H9 (cell line): ENCODE measurements at regions not wholly inside any gene's neighbourhood (a gene's known extent, or its start where the extent isn't known, plus 50 kb on each side); places are given as distances from the start of the nearest gene placed in this dataset.

ENCODE experiments used
- DNase-seq: peaks from one replicate; pipeline ENCODE4 v3.0.0-alpha.2; 2017
- H2AFZ ChIP-seq: one replicate; pipeline ENCODE4 v1.6.1; 2013; ENCODE audit warnings: mild to moderate bottlenecking, low read length, control low read depth, moderate library complexity
- H2AK5ac ChIP-seq: 2 replicates; pipeline ENCODE4 v1.6.1; 2013; ENCODE audit warnings: low read length, control low read depth, mixed read lengths; ENCODE audit not compliant: insufficient read length
- H2BK120ac ChIP-seq: one replicate; pipeline ENCODE4 v1.6.1; 2013; ENCODE audit warnings: low read depth, mild to moderate bottlenecking, low read length, control low read depth, inconsistent platforms; ENCODE audit not compliant: poor library complexity, severe bottlenecking
- H2BK12ac ChIP-seq: 2 replicates; pipeline ENCODE4 v1.6.1; 2013; ENCODE audit warnings: low read length, control low read depth, mixed read lengths, low read depth; ENCODE audit not compliant: insufficient read length
- H2BK15ac ChIP-seq: 2 replicates; pipeline ENCODE4 v1.6.1; 2013; ENCODE audit warnings: low read depth, low read length, control low read depth
- H2BK20ac ChIP-seq: one replicate; pipeline ENCODE4 v1.6.1; 2013; ENCODE audit warnings: low read depth, mild to moderate bottlenecking, low read length, control low read depth, inconsistent platforms; ENCODE audit not compliant: poor library complexity, severe bottlenecking
- H2BK5ac ChIP-seq: 2 replicates; pipeline ENCODE4 v1.6.1; 2013; ENCODE audit warnings: low read length, control low read depth, mixed read lengths; ENCODE audit not compliant: insufficient read length
- H3K14ac ChIP-seq: 2 replicates; pipeline ENCODE4 v1.6.1; 2013; ENCODE audit warnings: low read length, control low read depth; ENCODE audit not compliant: insufficient read depth
- H3K18ac ChIP-seq: 2 replicates; pipeline ENCODE4 v1.6.1; 2013; ENCODE audit warnings: low read depth, mild to moderate bottlenecking, mixed read lengths, low read length, control low read depth; ENCODE audit not compliant: insufficient read length
- H3K23ac ChIP-seq: 2 replicates; pipeline ENCODE4 v1.6.1; 2013; ENCODE audit warnings: low read length, control low read depth, mixed read lengths, low read depth; ENCODE audit not compliant: insufficient read length
- H3K23me2 ChIP-seq: 2 replicates; pipeline ENCODE4 v1.6.1; 2013; ENCODE audit warnings: low read depth, mild to moderate bottlenecking, mixed read lengths, low read length, control low read depth; ENCODE audit not compliant: insufficient read length, poor library complexity, severe bottlenecking
- H3K27ac ChIP-seq: 2 replicates; pipeline ENCODE4 v1.5.1; 2013; ENCODE audit warnings: low read length, control low read depth, mixed read lengths, low read depth; ENCODE audit not compliant: insufficient read length
- H3K27me3 ChIP-seq: 2 replicates; pipeline ENCODE4 v1.6.1; 2013; ENCODE audit warnings: low read length, control low read depth, inconsistent platforms; ENCODE audit not compliant: insufficient read depth
- H3K4ac ChIP-seq: 2 replicates; pipeline ENCODE4 v1.6.1; 2013; ENCODE audit warnings: low read depth, mild to moderate bottlenecking, control low read depth, inconsistent platforms, low read length, moderate library complexity
- H3K4me1 ChIP-seq: 2 replicates; pipeline ENCODE4 v1.6.1; 2013; ENCODE audit warnings: low read length, control low read depth, inconsistent platforms; ENCODE audit not compliant: insufficient read depth
- H3K4me2 ChIP-seq: 2 replicates; pipeline ENCODE4 v1.6.1; 2013; ENCODE audit warnings: low read length, control low read depth, mixed read lengths; ENCODE audit not compliant: insufficient read length, insufficient read depth
- H3K56ac ChIP-seq: 2 replicates; pipeline ENCODE4 v1.6.1; 2013; ENCODE audit warnings: low read depth, mild to moderate bottlenecking, mixed read lengths, low read length, control low read depth; ENCODE audit not compliant: insufficient read length
- H3K79me1 ChIP-seq: 2 replicates; pipeline ENCODE4 v1.6.1; 2013; ENCODE audit warnings: low read depth, mild to moderate bottlenecking, moderate library complexity, low read length, control low read depth, inconsistent platforms; ENCODE audit not compliant: insufficient read depth, poor library complexity, severe bottlenecking
- H3K79me2 ChIP-seq: 2 replicates; pipeline ENCODE4 v1.6.1; 2013; ENCODE audit warnings: low read length, control low read depth, inconsistent platforms; ENCODE audit not compliant: insufficient read depth
- H3K9ac ChIP-seq: 2 replicates; pipeline ENCODE4 v1.6.1; 2013; ENCODE audit warnings: low read length, control low read depth, mixed read lengths; ENCODE audit not compliant: insufficient read length; ENCODE audit errors: extremely low read depth
- H3K9me3 ChIP-seq: one replicate; pipeline ENCODE4 v1.6.1; 2013; ENCODE audit warnings: low read depth, low read length, inconsistent platforms; ENCODE audit not compliant: control insufficient read depth
- H3T11ph ChIP-seq: one replicate; pipeline ENCODE4 v1.6.1; 2013; ENCODE audit warnings: mild to moderate bottlenecking, low read length, control low read depth, inconsistent platforms
- H4K20me1 ChIP-seq: one replicate; pipeline ENCODE4 v1.6.1; 2013; ENCODE audit not compliant: control insufficient read depth, insufficient read length, insufficient read depth
- H4K5ac ChIP-seq: 2 replicates; pipeline ENCODE4 v1.6.1; 2013; ENCODE audit warnings: low read depth, mild to moderate bottlenecking, mixed read lengths, low read length, control low read depth; ENCODE audit not compliant: insufficient read length
- H4K8ac ChIP-seq: replicated peaks from 2 replicates; pipeline ENCODE4 v1.6.1; 2013; ENCODE audit warnings: low read length, control low read depth, mixed read lengths, low read depth; ENCODE audit not compliant: insufficient read length
- H4K91ac ChIP-seq: 2 replicates; pipeline ENCODE4 v1.6.1; 2013; ENCODE audit warnings: low read depth, mild to moderate bottlenecking, moderate library complexity, mixed read lengths, low read length, control low read depth; ENCODE audit not compliant: insufficient read length
- H3K27ac Mint-ChIP-seq, 3 experiments: 2 replicates in 2 of 3; 3 replicates in 1 of 3; pipeline ENCODE4 v1.8.0; 2020 to 2021; ENCODE audit warnings: mixed read lengths in 3 of 3, mild to moderate bottlenecking in 1 of 3, moderate library complexity in 1 of 3
- H3K27me3 Mint-ChIP-seq: 2 replicates; pipeline ENCODE4 v1.8.0; 2021; ENCODE audit warnings: low read depth, mild to moderate bottlenecking, moderate library complexity, mixed read lengths
- H3K36me3 Mint-ChIP-seq, 3 experiments: 2 replicates in 2 of 3; 3 replicates in 1 of 3; pipeline ENCODE4 v1.8.0; 2020 to 2021; ENCODE audit warnings: low read depth in 3 of 3, mixed read lengths in 3 of 3; ENCODE audit not compliant: insufficient read depth in 1 of 3
- H3K4me1 Mint-ChIP-seq, 2 experiments: 2 replicates each; pipeline ENCODE4 v1.8.0; 2020; ENCODE audit warnings: mixed read lengths in 2 of 2
- H3K4me3 Mint-ChIP-seq, 2 experiments: 2 replicates in 1 of 2; 3 replicates in 1 of 2; pipeline ENCODE4 v1.8.0; 2020 to 2021; ENCODE audit warnings: mild to moderate bottlenecking in 2 of 2, mixed read lengths in 2 of 2, moderate library complexity in 1 of 2
- H3K9me3 Mint-ChIP-seq, 2 experiments: 2 replicates in 1 of 2; 3 replicates in 1 of 2; pipeline ENCODE4 v1.8.0; 2020; ENCODE audit warnings: mild to moderate bottlenecking in 2 of 2, mixed read lengths in 2 of 2, moderate library complexity in 1 of 2
- CTCF ChIP-seq: fragments of 200-600 bp; sonication (generic); conservative IDR thresholded peaks from 3 replicates; pipeline ENCODE4 v1.8.0; 2021; ENCODE audit warnings: antibody characterized with exemption, mild to moderate bottlenecking
- WGBS: extraction: QIAGEN DNeasy Blood & Tissue Kit; methylation state at CpG from one replicate; pipeline ENCODE4 v1.1.7; 2013; ENCODE audit warnings: missing lambda C conversion rate, low lambda C conversion rate, mixed read lengths; ENCODE audit not compliant: insufficient read length; ENCODE audit errors: extremely low coverage; 5-methylcytosine and 5-hydroxymethylcytosine counted together

- no peak overlapping the region for H4K91ac ChIP-seq
- H4K20me1 ChIP-seq, result no peaks in the 10 kb centered on the region
- H2AFZ ChIP-seq, result no peak overlapping the region
- Mint-ChIP-seq H3K9me3 (no peaks in the 10 kb centered on the region), H3K27me3 (peaks cover 7% of the 10 kb centered on the region), H3K36me3 (no peaks in the 10 kb centered on the region), H3K4me3 (no peak overlapping the region), H3K4me1 (no peaks in the 10 kb centered on the region), H3K27ac (no peak overlapping the region)
- no peak overlapping the region for H3K4me2 ChIP-seq
- no peaks in the 10 kb centered on the region for H3K79me1 ChIP-seq
- H3K27me3 ChIP-seq, result no peaks in the 10 kb centered on the region
- no peak overlapping the region for H4K8ac ChIP-seq
- H2BK5ac ChIP-seq, result no peak overlapping the region
- no peak overlapping the region for H3K14ac ChIP-seq
- H3K4me1 ChIP-seq, result no peaks in the 10 kb centered on the region
- H3K18ac ChIP-seq, result no peak overlapping the region
- H2BK20ac ChIP-seq, result no peak overlapping the region
- no peak overlapping the region for H3K56ac ChIP-seq
- no peaks in the 10 kb centered on the region for H3K79me2 ChIP-seq
- no peak overlapping the region for H2BK15ac ChIP-seq
- no peak overlapping the region for H2BK12ac ChIP-seq
- H3K27ac ChIP-seq, result no peak overlapping the region
- H3K23ac ChIP-seq, result no peak overlapping the region
- no peak overlapping the region for H3K4ac ChIP-seq
- TF ChIP-seq CTCF, result no peak
- H2AK5ac ChIP-seq, result no peak overlapping the region
- H3K9ac ChIP-seq, result no peak overlapping the region
- no peak for DNase-seq
- H3K23me2 ChIP-seq, result no peaks in the 10 kb centered on the region
- no peak overlapping the region for H3T11ph ChIP-seq
- no peak overlapping the region for H2BK120ac ChIP-seq
- no peaks in the 10 kb centered on the region for H3K9me3 ChIP-seq
- WGBS, result no CpG with 5 or more reads among the region's 12 CpGs
- no peak overlapping the region for H4K5ac ChIP-seq
These were observed 479.0 kb downstream of the GATA3 start for GRCh38 chr10:8533462-8533861.
